ENCODE measurements at regions not wholly inside any gene's neighbourhood (a gene's known extent, or its start where the extent isn't known, plus 50 kb on each side); places are given as distances from the start of the nearest gene placed in this dataset.

DNA sequence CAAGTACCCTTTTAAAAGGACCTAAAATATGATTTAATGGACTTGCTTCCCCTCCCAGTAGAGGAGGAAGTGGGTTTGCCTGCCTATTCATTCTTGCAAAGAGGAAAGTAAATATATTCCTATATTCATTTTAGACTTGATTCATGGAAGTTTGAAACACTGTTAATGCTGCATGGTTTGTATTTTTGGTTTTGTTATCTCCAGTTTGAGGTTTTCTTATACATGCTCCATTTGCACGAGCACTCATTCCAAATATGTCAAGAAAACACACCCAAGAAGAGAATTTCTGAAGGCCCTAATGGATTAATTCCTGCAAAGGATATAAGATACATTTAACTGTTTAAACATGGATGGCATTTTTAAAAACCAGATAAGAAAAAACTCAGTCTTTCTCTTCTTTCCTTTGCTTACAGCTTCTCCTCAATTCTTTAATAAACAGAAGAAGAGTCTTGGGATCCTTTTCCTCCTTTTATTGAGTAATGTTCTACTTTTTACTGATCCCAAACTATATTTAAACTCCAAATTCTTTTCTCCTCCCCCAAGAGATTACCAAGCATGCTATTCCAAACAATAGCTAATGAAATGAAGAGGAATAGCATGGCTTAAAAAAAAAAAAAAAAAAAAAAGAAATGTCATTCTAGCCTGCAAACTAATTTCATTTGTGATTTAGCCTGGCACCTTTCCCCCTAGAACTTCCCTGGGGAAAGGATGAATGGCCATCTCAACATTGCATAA lies 54.6 kb upstream of the LDB2 start:
- POLR2A ChIA-PET (ENCODE audit: unreplicated experiment), result no interaction called here
- H3K27ac ChIP-seq, result no peak overlapping the region
- no peaks in the 10 kb centered on the region for H3K27me3 ChIP-seq (ENCODE audit: insufficient read depth, low read depth)
- H3F3A ChIP-seq (ENCODE audit: insufficient read depth, low read depth), result no peaks in the 10 kb centered on the region
- CTCF ChIA-PET, result interaction anchor here (0.6 kb wide), 1 partner anchor 132 kb away, joined by 3 read pairs; no protein-coding TSS in a partner anchor
- no peaks in the 10 kb centered on the region for H3K36me3 ChIP-seq (ENCODE audit: low read depth)
- BruUV-seq (replicated peaks), result no TSS peak
- no peak overlapping the region for H3K4me3 ChIP-seq
- intact Hi-C loops (cut with micrococcal nuclease; ENCODE audit: unreplicated experiment), result no loop called here
- no peaks in the 10 kb centered on the region for H3K79me2 ChIP-seq (ENCODE audit: low read depth)
- no peaks in the 10 kb centered on the region for H3K9me3 ChIP-seq (ENCODE audit: insufficient read depth, low read depth)
- no peaks in the 10 kb centered on the region for H3K4me1 ChIP-seq (replicated peaks; ENCODE audit: insufficient read depth)
- TF ChIP-seq EZH2 (IDR thresholded peaks at IDR 0.05; ENCODE audit: low read depth), result no peak
- no peaks in the 10 kb centered on the region for H3K9me2 ChIP-seq (ENCODE audit: insufficient read depth)
- H4K20me1 ChIP-seq (ENCODE audit: insufficient read depth), result no peaks in the 10 kb centered on the region
- DNase-seq, result no peak
- no peak overlapping the region for H2AFZ ChIP-seq
- H3K4me2 ChIP-seq, result no peak overlapping the region

DNA sequence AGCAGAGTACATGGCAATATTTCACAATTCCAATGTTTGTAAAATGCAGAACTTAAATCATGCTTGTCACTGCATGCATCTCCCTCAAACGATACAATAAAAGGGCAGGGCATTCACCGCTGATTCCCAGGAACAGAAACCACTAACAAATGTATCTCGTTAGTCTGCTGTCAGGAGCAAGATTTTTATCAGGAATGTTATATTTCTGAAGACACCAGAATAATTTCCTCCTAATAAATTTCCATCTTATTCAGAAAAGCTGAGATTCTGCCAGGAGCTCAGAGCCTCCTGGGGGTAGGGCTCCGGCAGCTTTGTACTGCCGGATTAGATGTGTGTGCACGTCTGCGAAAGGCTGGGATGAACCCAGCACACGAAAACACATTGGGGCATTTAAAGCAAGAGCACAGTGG lies 54.0 kb upstream of the LDB2 start:
- no peaks in the 10 kb centered on the region for H3K27me3 ChIP-seq (ENCODE audit: insufficient read depth, low read depth)
- CTCF ChIA-PET, result interaction anchor here (0.6 kb wide), 1 partner anchor 131 kb away, joined by 3 read pairs; no protein-coding TSS in a partner anchor
- no peaks in the 10 kb centered on the region for H3K79me2 ChIP-seq (ENCODE audit: low read depth)
- no peaks in the 10 kb centered on the region for H3K4me1 ChIP-seq (replicated peaks; ENCODE audit: insufficient read depth)
- DNase-seq, result no peak
- no peak overlapping the region for H3K4me3 ChIP-seq
- POLR2A ChIA-PET (ENCODE audit: unreplicated experiment), result no interaction called here
- H3F3A ChIP-seq (ENCODE audit: insufficient read depth, low read depth), result no peaks in the 10 kb centered on the region
- H3K9me2 ChIP-seq (ENCODE audit: insufficient read depth), result no peaks in the 10 kb centered on the region
- intact Hi-C loops (cut with micrococcal nuclease; ENCODE audit: unreplicated experiment), result no loop called here
- no peaks in the 10 kb centered on the region for H3K9me3 ChIP-seq (ENCODE audit: insufficient read depth, low read depth)
- H3K27ac ChIP-seq, result no peak overlapping the region
- BruUV-seq (replicated peaks), result no TSS peak
- no peaks in the 10 kb centered on the region for H3K36me3 ChIP-seq (ENCODE audit: low read depth)
- H4K20me1 ChIP-seq (ENCODE audit: insufficient read depth), result no peaks in the 10 kb centered on the region
- TF ChIP-seq EZH2 (IDR thresholded peaks at IDR 0.05; ENCODE audit: low read depth), result no peak
- TF ChIP-seq, protein P1, sequence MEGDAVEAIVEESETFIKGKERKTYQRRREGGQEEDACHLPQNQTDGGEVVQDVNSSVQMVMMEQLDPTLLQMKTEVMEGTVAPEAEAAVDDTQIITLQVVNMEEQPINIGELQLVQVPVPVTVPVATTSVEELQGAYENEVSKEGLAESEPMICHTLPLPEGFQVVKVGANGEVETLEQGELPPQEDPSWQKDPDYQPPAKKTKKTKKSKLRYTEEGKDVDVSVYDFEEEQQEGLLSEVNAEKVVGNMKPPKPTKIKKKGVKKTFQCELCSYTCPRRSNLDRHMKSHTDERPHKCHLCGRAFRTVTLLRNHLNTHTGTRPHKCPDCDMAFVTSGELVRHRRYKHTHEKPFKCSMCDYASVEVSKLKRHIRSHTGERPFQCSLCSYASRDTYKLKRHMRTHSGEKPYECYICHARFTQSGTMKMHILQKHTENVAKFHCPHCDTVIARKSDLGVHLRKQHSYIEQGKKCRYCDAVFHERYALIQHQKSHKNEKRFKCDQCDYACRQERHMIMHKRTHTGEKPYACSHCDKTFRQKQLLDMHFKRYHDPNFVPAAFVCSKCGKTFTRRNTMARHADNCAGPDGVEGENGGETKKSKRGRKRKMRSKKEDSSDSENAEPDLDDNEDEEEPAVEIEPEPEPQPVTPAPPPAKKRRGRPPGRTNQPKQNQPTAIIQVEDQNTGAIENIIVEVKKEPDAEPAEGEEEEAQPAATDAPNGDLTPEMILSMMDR (conservative IDR thresholded peaks at IDR 0.05), result no peak
- no peak overlapping the region for H3K4me2 ChIP-seq
- no peak overlapping the region for H2AFZ ChIP-seq
